ENCODE measurements at regions not wholly inside any gene's neighbourhood (a gene's known extent, or its start where the extent isn't known, plus 50 kb on each side); places are given as distances from the start of the nearest gene placed in this dataset.
A peak's percentile ranks its signal among the peaks of the same experiment; 100 is the strongest.
"Not testable (repeated sequence)": the region's sequence is repeated elsewhere in the genome, so short reads cannot be mapped to it uniquely, and the experiment has no call there.

DNA sequence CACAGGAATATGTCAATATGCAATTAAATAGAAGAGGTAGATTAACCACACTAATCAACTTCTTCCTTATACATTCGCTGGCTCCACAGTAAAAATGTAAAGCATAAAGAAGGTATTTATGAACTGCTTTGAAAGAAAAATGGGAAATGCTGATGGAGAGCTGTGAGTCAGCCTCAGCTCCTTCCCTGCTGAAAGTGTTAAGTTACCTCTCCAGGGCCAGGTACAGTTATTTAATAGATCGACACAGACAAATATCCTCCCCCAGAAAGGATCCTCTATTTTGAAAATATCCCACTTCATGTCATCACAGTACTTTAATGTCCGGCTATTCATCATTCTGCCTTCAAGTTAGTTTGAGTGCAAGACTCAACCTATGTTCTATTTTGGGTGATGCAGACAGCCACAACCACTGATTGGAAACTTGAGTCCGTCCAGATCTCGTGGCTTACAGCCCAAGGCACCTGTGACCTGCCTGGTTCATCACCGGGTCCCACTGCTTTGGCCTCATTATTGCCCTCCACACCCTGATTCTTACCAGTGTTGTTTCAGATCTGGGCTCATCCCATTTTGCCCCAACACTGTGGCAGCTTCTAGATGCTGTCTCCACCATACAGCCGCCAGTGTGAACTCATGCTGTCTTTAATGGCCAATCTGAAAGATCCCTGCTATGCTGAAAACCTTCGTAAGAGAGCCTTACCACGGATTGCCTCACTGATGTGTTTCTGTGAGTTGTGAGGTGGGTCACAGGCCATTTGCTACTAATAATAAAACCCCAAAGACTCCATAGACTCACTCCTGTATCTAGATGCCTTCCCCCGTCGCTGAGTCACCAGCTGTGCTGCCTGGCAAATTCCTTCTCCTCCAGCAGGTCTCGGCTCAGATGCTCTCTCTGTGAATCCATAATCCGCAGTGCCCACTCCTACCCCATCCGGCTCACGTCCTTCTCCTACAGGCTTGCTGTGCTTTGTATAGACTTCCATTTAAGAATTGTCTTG is 56.2 kb upstream of the DDAH1 start:
- H3K4me3 ChIP-seq (ENCODE audit: low read depth, low read length); DNase-seq (ENCODE audit: low read depth): not testable (repeated sequence)

DNA sequence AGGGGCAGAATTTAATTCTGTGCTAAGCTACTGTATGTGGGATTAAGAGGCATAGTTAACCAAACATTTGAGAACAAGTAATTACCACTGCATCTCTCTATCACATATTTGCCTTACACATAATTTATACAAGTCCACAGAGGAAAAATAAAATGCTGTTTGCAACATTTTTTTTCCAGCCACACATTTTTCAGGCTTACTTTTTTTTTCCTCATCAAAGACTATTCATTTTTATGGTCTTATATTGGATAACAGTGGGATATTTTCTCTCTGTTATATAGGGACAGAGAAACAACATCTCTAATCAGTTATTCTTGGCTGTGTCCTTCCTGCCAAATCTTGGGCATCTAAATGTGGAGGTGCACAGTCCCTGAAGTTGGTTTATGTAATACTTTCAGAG is 57.5 kb upstream of the DDAH1 start:
- DNase-seq (ENCODE audit: low read depth); H3K4me3 ChIP-seq (ENCODE audit: low read depth, low read length): not testable (repeated sequence)

DNA sequence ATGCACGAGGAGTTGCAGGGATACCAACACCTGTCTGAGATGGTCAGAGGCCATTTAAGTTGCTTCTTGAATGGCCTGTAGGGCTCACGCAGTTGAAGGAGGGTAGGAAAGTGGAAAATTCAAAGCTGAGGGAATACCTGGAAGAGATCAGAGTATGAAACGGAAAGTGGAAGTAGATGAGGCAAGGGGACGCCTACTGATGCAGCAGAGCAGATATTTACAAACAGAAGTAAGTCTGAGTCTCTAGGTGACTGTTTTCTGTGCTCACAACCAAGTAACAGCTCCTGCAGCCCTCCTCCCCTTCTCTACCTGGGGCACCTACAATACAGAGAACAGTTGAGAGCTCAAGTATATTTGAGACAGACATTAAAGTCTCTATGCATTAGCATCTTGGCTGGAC is 57.5 kb upstream of the CCN1 start:
- DNase-seq (ENCODE audit: low read depth): peak; percentile 8
- H3K4me3 ChIP-seq (ENCODE audit: low read depth, low read length): not testable (repeated sequence)

DNA sequence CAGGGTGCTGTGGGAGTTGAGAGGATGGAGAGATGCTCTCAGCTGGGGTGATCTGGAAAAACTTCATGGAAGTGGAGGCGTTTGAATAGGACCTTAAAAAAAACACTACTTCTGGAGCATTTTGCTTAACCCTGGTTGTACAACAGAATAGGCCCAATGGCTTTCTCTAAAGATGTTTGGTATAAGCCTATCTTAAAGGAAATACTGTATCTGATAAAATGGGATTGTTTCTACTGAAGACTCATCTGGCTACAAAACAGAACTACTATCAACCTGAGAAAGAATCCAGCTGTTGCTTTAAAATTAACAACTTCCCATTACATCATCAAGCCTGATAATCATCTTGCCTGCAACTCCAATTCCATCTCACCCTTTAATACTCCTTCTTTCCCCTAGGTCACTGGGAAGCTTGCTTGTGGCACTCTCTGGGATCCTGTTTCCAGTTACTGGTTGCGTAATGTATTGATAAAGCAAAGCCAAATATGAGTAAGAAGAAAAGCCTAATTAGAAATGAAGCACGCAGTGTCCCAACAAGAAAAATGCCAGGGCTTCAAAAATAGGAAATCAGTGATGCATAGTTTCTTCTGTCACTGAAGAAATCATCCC is 56.2 kb upstream of the CCN1 start:
- not testable (repeated sequence) for H3K4me3 ChIP-seq (ENCODE audit: low read depth, low read length); DNase-seq (ENCODE audit: low read depth)

DNA sequence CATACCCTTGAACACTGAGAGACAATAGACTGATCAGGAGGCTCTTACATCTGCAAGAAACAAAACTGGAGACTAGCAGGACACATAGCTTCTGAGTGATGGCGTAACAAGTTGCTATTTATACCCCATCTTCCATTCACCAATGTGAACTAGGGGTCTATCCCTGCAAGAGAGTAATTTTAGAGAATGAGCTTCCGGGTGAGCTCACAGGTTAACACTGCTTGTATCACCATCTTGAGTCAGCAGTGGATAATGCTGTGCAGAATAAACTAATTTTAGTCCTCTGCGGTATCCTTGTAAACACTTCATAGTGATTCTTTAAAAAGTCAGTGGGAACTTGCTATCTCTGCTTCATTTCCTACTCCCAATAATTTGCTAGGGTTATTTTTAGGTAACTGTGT is 55.0 kb upstream of the CCN1 start:
- DNase-seq (ENCODE audit: low read depth): not testable (repeated sequence)

DNA sequence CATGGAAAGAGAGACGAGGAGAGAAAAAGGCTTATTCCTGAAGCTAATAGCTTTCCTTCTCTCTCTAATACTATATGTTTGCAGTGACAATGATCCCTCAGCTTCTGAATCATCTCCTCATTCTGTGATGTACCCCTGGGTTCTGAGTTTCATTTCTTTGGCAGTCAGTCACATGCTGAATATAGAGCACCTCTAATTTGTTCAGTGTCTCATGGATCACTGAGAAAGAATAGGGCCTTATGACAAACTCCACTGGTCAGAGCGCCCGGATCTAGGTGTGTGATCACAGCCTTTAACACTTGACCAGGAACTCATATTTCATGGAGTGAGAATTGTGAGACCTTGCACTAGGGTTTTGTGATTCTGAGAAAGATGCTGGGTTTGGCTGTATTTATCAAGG is 54.3 kb upstream of the CCN1 start:
- not testable (repeated sequence) for H3K4me3 ChIP-seq (ENCODE audit: low read depth, low read length); DNase-seq (ENCODE audit: low read depth)

More for the DNA sequence above, 55.0 kb upstream of the CCN1 start:
- not testable (repeated sequence) for H3K4me3 ChIP-seq (ENCODE audit: low read depth, low read length)

DNA sequence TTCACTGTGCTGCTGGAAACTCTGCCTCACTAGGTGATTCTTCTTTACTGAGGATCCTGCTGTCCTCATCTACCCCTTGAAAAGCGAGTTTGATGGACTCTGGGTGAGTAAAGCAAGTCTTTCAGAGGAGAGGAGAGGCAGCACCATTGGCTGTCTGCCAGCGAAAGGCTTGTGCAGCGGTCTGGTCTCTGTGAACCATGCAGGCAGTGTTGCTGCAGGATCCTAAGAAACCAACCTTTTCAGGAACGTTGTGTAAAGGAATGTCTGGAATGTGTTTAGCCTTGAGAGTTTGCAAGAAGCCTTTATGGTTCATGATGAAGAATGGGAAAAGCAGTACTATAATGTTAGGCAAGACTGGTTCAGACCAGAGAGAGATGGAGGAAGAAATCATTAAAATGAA is 53.4 kb upstream of the CCN1 start:
- not testable (repeated sequence) for H3K4me3 ChIP-seq (ENCODE audit: low read depth, low read length); DNase-seq (ENCODE audit: low read depth)

Data from GM12865 (cell line).